HepG2 (cell line): ENCODE measurements at regions not wholly inside any gene's neighbourhood (a gene's known extent, or its start where the extent isn't known, plus 50 kb on each side); places are given as distances from the start of the nearest gene placed in this dataset.

Experiments used
- ATAC-seq: fragments of 200-7000 bp; cut with Tn5 transposase; 3 replicates; pipeline ENCODE4 v1.9.1; 2020; ENCODE audit warnings: mild to moderate bottlenecking, moderate library complexity
- BruUV-seq: library from RNA; stranded (reverse); fragments of 400-500 nt; replicated peaks from 2 replicates; lab custom pipeline; 2021; lab: Mats Ljungman, UMichigan
- CTCF ChIA-PET: fragments of 300-600 bp; formaldehyde crosslinking; extraction: SDS; loops from one replicate; lab custom pipeline; 2021; ENCODE audit warnings: low total read pairs, inconsistent platforms, low intra/inter-chr PET ratio; lab: Yijun Ruan, JAX
- POLR2A ChIA-PET: fragments of 350-600 bp; sonication (Branson Sonifier 250); formaldehyde crosslinking; loops from one replicate; lab custom pipeline; 2020; ENCODE audit warnings: antibody characterized with exemption, inconsistent platforms; lab: Yijun Ruan, JAX
- DNase-seq: peaks from one replicate; pipeline ENCODE4 v3.0.0-alpha.2; 2015; ENCODE audit warnings: low spot score
- FAIRE-seq: peaks from 3 replicates; lab custom pipeline; 2011; peaks lifted over from hg19 to GRCh38; lab: Jason Lieb, UNC
- H2AFZ ChIP-seq: one replicate; pipeline ENCODE4 v1.6.1; 2011; ENCODE audit warnings: low read length, inconsistent platforms
- H3K27ac ChIP-seq: fragments of 300-600 bp; 3 replicates; pipeline ENCODE4 v1.8.0; 2011; ENCODE audit warnings: mixed run types, mild to moderate bottlenecking, mixed read lengths, low read length, inconsistent platforms; ENCODE audit not compliant: insufficient read depth; ENCODE audit errors: extremely low read length
- H3K27me3 ChIP-seq, 2 experiments: fragments of 200-600 bp in 1 of 2; 2 replicates in 1 of 2; 3 replicates in 1 of 2; pipeline versions ENCODE4 v1.6.0 to v1.8.0; 2011; ENCODE audit warnings: low read length in 2 of 2, mild to moderate bottlenecking in 2 of 2, moderate library complexity in 2 of 2, inconsistent platforms in 1 of 2; ENCODE audit not compliant: insufficient read depth in 2 of 2, control insufficient read depth in 1 of 2
- H3K36me3 ChIP-seq, 2 experiments: fragments of 200-600 bp in 1 of 2; replicated peaks in 1 of 2; 2 replicates in 1 of 2; 3 replicates in 1 of 2; pipeline versions ENCODE4 v1.5.1 to v1.8.0; 2011; ENCODE audit warnings: low read length in 2 of 2, inconsistent platforms in 1 of 2; ENCODE audit not compliant: insufficient read depth in 2 of 2, control insufficient read depth in 1 of 2
- H3K4me1 ChIP-seq: 2 replicates; pipeline ENCODE4 v1.5.1; 2012; ENCODE audit warnings: low read length, inconsistent platforms; ENCODE audit not compliant: insufficient read depth
- H3K4me2 ChIP-seq: 2 replicates; pipeline ENCODE4 v1.6.0; 2011; ENCODE audit warnings: low read depth, low read length, inconsistent platforms
- H3K4me3 ChIP-seq, 3 experiments: fragments of 200-600 bp in 1 of 3; sonication (generic), shearing (Covaris generic) in 1 of 3; replicated peaks in 1 of 3; 2 replicates each; pipeline ENCODE4 v1.5.1; 2011 to 2016; ENCODE audit warnings: low read length in 3 of 3, inconsistent platforms in 2 of 3, low read depth in 2 of 3, mild to moderate bottlenecking in 2 of 3, control low read depth in 1 of 3, mixed read lengths in 1 of 3; ENCODE audit not compliant: insufficient read depth in 1 of 3
- H3K79me2 ChIP-seq: one replicate; pipeline ENCODE4 v1.6.1; 2011; ENCODE audit warnings: low read length, inconsistent platforms; ENCODE audit not compliant: insufficient read depth
- H3K9ac ChIP-seq: 2 replicates; pipeline ENCODE4 v1.6.0; 2011; ENCODE audit warnings: mild to moderate bottlenecking, low read depth, low read length, inconsistent platforms; ENCODE audit not compliant: insufficient read depth
- H3K9me3 ChIP-seq: 2 replicates; pipeline ENCODE4 v1.5.1; 2012; ENCODE audit warnings: mild to moderate bottlenecking, low read length
- H4K20me1 ChIP-seq: 2 replicates; pipeline ENCODE4 v1.6.0; 2011; ENCODE audit warnings: inconsistent platforms, mild to moderate bottlenecking, low read length, moderate library complexity; ENCODE audit not compliant: insufficient read depth
- CC2D1A ChIP-seq: sonication (generic); formaldehyde crosslinking; IDR thresholded peaks from 2 replicates; pipeline ENCODE4 v1.8.1; 2023; ENCODE audit warnings: mild to moderate bottlenecking, missing genetic modification reagents
- HES4 ChIP-seq: sonication (generic); formaldehyde crosslinking; IDR thresholded peaks from 2 replicates; pipeline ENCODE4 v1.9.0; 2021; ENCODE audit warnings: mild to moderate bottlenecking, missing genetic modification reagents, borderline replicate concordance
- NAIF1 ChIP-seq: sonication (generic); formaldehyde crosslinking; IDR thresholded peaks from 2 replicates; pipeline ENCODE4 v1.5.0; 2020; ENCODE audit warnings: mild to moderate bottlenecking, missing genetic modification reagents, borderline replicate concordance
- SMAD3 ChIP-seq: sonication (generic); formaldehyde crosslinking; IDR thresholded peaks from 2 replicates; pipeline ENCODE4 v1.4.0; 2020; ENCODE audit warnings: missing genetic modification reagents
- ZNF225 ChIP-seq: sonication (generic); formaldehyde crosslinking; IDR thresholded peaks from 2 replicates; pipeline ENCODE4 v1.4.0; 2020; ENCODE audit warnings: mild to moderate bottlenecking, missing genetic modification reagents
- WGBS: methylation state at CpG from one replicate; pipeline ENCODE4 v1.1.6; 2017; ENCODE audit warnings: low lambda C conversion rate; 5-methylcytosine and 5-hydroxymethylcytosine counted together
- in situ Hi-C: cut with HindIII; loops from 2 replicates; pipeline ENCODE4 v1.10.0; 2017; ENCODE audit warnings: low pct_unique_long_range_greater_than_20kb; ENCODE audit not compliant: extremely low pct_ligation_motif_present
- intact Hi-C: fragments of 100-400 bp; cut with micrococcal nuclease; formaldehyde crosslinking; loops from one replicate; pipeline ENCODE4 v1.10.0; 2022; ENCODE audit not compliant: unreplicated experiment
- TF ChIP-seq, protein P1 (sequence below): sonication (generic); formaldehyde crosslinking; IDR thresholded peaks from 2 replicates; pipeline ENCODE4 v1.4.0; 2020; ENCODE audit warnings: missing genetic modification reagents
- TF ChIP-seq, protein P2 (sequence below): IDR thresholded peaks from 2 replicates; pipeline ENCODE4 v1.6.1; 2016; ENCODE audit warnings: missing biosample characterization, missing genetic modification reagents, low read depth
- TF ChIP-seq, protein P3 (sequence below): sonication (generic); formaldehyde crosslinking; IDR thresholded peaks from 2 replicates; pipeline ENCODE4 v1.5.0; 2020; ENCODE audit warnings: mild to moderate bottlenecking, missing genetic modification reagents

GRCh38 chr13:109326601-109327000 is 459.8 kb downstream of the IRS2 start:
- ATAC-seq, result no peak
- Histone ChIP-seq H3K9ac (no peak overlapping the region), H3K36me3 (no peaks in the 10 kb centered on the region), H3K79me2 (no peaks in the 10 kb centered on the region), H3K4me3 (no peak overlapping the region), H3K4me2 (no peak overlapping the region)
- in situ Hi-C loops, result no loop called here
- WGBS, result 46% methylated on average over 9 of the region's 9 CpGs
- TF ChIP-seq SMAD3 (CRISPR knock-in tag) (no peak), HES4 (no peak), CC2D1A (CRISPR knock-in tag) (no peak), ZNF225 (CRISPR knock-in tag) (no peak), NAIF1 (no peak)
- TF ChIP-seq, protein P1, sequence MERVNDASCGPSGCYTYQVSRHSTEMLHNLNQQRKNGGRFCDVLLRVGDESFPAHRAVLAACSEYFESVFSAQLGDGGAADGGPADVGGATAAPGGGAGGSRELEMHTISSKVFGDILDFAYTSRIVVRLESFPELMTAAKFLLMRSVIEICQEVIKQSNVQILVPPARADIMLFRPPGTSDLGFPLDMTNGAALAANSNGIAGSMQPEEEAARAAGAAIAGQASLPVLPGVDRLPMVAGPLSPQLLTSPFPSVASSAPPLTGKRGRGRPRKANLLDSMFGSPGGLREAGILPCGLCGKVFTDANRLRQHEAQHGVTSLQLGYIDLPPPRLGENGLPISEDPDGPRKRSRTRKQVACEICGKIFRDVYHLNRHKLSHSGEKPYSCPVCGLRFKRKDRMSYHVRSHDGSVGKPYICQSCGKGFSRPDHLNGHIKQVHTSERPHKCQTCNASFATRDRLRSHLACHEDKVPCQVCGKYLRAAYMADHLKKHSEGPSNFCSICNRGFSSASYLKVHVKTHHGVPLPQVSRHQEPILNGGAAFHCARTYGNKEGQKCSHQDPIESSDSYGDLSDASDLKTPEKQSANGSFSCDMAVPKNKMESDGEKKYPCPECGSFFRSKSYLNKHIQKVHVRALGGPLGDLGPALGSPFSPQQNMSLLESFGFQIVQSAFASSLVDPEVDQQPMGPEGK (CRISPR knock-in tag), result no peak
- TF ChIP-seq, protein P2, sequence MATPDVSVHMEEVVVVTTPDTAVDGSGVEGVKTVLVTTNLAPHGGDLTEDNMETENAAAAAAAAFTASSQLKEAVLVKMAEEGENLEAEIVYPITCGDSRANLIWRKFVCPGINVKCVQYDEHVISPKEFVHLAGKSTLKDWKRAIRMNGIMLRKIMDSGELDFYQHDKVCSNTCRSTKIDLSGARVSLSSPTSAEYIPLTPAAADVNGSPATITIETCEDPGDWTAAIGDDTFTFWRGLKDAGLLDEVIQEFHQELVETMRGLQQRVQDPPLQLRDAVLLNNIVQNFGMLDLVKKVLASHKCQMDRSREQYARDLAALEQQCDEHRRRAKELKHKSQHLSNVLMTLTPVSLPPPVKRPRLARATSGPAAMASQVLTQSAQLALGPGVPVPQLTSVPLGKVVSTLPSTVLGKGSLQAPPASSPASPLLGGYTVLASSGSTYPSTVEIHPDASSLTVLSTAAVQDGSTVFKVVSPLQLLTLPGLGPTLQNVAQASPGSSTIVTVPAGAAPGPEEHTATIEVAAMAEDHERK (CRISPR knock-in tag), result no peak
- TF ChIP-seq, protein P3, sequence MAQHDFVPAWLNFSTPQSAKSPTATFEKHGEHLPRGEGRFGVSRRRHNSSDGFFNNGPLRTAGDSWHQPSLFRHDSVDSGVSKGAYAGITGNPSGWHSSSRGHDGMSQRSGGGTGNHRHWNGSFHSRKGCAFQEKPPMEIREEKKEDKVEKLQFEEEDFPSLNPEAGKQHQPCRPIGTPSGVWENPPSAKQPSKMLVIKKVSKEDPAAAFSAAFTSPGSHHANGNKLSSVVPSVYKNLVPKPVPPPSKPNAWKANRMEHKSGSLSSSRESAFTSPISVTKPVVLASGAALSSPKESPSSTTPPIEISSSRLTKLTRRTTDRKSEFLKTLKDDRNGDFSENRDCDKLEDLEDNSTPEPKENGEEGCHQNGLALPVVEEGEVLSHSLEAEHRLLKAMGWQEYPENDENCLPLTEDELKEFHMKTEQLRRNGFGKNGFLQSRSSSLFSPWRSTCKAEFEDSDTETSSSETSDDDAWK (CRISPR knock-in tag), result no peak
- TF ChIP-seq, all 625 proteins: peak for 0
- POLR2A ChIA-PET, result no interaction called here
- H3K27me3 ChIP-seq, result no peaks in the 10 kb centered on the region; a peak in 1 of 5 replicates
- H4K20me1 ChIP-seq, result no peaks in the 10 kb centered on the region
- no peak overlapping the region for H2AFZ ChIP-seq
- FAIRE-seq (no peak), DNase-seq (no peak)
- CTCF ChIA-PET, result no interaction called here
- intact Hi-C loops, result no loop called here
- peaks cover 33% of the 10 kb centered on the region; the same call in 1 of the 2 replicates for H3K9me3 ChIP-seq
- BruUV-seq, result no TSS peak
- no peaks in the 10 kb centered on the region for H3K4me1 ChIP-seq
- no peak overlapping the region for H3K27ac ChIP-seq
